GM18511 (cell line): ENCODE measurements at regions not wholly inside any gene's neighbourhood (a gene's known extent, or its start where the extent isn't known, plus 50 kb on each side); places are given as distances from the start of the nearest gene placed in this dataset.
A peak's percentile ranks its signal among the peaks of the same experiment; 100 is the strongest.

Experiments used
- ATAC-seq: cut with Tn5 transposase; IDR thresholded peaks from one replicate; pipeline ENCODE4 v1.9.1; 2021; ENCODE audit warnings: mild to moderate bottlenecking, moderate library complexity; ENCODE audit not compliant: unreplicated experiment

DNA sequence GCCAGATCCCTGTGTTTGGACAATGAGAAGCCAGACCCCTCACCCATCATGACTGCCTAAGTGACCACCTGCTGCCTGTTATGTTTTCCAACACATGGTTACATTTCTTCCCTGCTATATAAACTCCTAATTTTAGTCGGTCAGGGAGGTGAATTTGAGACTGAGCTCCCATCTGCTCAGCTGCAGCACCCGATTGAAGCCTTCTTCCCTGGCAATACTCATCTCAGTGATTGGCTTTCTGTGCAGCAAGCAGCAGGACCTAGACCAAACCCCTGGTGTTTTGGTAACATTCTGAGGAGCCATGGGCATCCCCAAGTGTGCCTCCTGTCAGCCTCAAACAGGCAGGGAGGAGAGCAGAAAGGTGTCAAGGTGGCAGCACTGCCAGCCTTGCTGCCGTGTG, 141.2 kb downstream of the CD8B2 start:
- no peak for ATAC-seq

DNA sequence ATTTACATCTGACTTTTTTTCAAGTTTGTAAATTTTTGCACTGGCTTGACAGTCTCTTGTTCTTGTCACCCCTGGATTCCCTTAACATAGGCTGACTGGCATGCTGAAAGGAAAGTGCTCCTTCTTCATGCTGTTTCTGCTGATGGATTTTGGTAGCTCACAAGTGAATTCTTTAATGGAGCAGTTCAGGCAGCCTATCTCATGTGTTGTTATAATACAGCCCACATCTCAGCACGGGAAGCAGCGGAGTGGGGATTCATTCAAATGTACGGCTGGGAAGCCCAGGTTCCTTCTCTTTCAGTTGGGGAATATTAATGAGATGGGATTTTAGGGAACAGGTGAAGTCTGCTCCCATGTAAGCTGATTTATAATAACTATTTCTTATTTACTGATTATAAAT, 142.8 kb downstream of the CD8B2 start:
- no peak for ATAC-seq

DNA sequence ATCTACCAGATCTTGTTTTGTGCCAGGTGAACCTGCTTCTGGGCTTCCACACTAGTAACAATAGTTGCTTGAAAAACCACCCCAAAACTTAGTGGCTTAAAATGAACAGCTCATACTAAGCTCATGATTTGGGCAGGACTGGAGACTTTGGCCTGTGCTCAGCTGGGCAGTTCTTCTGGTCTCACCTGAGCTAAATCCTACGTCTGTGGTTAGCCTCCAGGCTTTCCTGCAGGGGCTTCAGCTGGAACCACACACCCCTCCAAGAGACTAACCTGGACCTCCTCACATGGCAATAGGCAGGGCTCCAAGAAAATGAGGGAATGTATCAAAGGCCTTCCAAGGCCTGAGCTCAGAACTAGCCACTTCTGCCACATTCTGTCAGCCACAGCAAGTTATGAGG, 144.1 kb downstream of the CD8B2 start:
- ATAC-seq: no peak

DNA sequence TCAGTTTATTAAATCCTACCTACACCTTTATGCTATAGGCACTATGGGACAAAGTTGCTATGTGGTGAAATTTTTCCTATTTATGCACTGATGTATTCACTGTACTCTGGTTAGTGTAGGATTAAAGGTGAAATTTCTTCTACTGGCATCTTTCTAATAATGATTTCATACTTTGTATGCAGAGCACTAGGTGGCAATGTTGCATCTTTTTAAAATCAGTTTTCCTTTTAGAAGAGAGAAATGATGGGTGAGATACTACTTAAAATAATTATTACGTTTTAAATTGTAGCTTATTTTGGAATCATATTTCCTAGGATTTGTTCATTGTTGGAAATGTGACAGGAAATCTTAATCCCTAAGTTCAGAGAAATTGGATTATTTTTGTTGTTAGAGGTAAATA, 150.9 kb downstream of the CD8B2 start:
- ATAC-seq: no peak

DNA sequence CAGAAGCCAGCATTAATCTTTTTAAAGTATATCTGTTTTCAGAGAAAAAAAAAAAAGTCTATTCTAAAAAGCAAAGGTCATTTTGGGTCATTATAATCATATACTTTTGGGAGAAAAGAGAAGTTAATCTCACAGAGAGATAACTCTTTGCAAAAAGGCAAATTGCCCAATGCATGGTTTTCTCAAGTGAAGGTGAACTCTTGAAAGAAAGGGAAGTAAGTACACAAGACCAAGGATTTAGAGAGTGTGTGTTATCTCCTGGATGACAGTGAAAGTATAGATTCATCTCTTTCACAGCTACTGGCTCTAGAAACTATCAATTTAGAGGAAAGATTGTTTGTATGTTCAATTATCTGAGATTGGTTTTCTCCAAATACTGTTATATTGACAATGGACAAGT, 151.4 kb downstream of the CD8B2 start:
- no peak for ATAC-seq

DNA sequence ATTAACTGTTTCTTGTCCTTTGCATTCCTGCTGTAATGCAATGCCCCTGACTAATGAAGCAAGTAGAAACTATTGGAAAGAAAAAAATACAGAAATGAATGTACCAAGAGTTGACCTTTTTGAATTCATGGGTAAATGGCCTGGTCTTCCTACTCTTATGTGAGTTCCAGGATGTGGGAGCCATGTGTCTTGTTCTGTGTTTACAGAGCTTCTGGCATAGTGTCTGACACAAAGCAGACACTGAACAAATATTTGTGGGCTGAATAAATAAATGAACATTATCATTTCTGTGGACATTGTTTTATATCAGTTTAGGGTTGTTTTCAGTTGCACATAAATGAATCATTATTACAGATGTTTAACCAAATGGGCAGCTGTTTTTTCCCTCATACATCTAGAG, 155.5 kb downstream of the CD8B2 start:
- no peak for ATAC-seq

DNA sequence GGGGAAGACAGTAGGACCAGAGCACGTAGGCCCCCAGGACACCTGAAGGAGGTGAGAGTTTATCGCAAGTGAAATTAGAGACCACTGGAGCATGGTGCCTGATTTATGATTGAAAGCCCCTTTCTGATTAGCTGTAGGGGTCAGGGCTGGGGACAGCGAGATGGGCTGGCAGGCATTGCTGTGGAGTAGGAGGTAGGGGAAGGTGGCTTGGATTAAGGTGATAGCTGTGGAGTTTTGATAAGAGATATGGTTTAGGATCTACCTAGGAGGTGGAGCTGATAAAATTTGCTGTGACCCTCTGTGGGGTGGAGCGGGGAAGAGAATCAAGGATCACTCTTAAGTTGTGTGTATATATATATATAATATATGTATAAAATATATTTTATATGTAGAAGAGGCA, 157.5 kb downstream of the CD8B2 start:
- no peak for ATAC-seq

DNA sequence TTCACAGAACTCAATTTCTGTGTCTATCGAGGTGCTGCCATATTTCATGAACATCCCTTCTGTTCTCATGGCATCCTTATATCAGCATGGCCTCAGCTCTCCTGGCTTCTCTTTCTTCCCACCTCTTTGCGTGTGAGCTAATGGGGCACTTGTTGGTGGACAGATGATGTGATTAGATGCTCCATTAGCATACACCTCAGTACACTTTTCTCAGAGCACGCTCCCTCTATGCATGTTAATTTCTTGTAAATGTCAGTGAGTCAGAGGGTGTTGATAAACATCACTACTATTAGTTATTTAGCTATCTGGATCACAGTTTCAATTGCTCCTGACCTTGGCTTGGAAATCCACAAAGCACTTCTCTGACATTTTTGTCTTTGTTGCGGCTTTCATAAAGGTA, 159.4 kb downstream of the CD8B2 start:
- no peak for ATAC-seq

DNA sequence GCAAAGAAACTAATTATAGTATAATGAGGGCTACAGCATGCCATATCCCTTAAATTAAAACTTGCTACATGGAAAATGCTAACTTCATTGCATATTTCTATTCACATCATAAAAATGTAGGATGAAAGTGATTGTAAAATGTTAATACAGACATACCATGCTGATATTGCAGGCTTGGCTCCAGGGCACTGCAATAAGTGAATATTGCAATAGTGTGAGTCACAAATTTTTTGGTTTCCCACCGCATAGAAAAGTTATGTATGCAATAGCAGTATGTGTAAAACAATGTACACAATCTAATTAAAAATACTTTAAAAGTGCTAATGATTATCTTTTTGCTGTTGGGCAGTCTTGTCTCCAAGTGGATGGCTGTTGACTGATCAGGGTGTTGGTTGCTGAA, 162.1 kb downstream of the CD8B2 start:
- no peak for ATAC-seq

DNA sequence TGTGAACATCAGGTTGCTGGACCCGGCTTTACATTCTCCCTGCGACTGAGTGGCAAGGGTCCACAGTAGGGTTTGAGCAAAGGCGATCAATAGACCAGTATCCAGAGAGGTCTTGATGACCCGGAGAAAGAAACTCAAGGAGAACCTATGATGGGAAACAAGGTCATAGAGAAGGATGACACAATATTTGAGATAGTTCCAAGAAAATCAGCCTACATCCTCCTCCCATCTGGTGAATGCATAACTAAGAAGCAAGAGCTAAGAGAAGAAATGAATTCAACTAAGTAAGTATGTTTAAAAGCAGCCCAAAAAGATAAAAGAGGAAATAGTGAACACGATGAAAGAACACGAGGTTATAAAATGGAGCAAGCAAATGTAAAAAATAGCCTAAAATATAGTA, 166.3 kb downstream of the CD8B2 start:
- ATAC-seq: no peak

DNA sequence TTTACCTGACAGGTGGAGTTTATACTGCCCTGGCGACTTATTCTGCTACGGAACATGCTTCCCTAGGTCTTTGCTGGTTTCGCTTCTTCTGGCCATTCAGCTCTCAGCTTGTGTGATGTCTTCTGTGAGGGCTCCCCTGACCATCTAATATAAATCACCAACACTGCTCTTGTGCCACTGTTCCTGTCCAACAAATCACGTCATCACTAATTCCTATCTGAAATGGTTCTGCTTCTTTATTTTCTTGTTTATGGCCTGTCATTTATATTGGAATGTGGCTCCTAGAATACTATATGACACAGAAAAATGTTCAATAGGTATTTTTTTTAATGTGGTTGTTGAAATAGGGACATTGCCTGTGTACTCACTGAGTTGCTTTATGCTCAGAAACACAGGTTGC, 171.5 kb downstream of the CD8B2 start:
- no peak for ATAC-seq

DNA sequence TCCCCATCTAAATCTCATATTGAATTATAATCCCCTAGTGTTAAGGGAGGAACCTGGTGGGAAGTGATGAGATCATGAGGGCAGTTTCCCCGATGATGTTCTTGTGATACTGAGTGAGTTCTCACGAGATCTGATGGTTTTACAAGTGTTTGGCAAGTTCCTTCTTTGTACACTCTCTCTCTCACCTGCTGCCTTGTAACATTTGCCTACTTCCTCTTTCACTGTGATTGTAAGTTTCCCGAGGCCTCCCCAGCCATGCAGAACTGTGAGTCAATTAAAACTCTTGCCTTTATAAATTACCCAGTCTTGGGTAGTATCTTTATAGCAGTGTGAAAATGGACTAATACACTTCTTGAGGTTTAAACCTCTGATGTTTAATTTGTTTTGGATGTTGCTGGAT, 177.5 kb downstream of the CD8B2 start:
- peak; percentile 89 for ATAC-seq

DNA sequence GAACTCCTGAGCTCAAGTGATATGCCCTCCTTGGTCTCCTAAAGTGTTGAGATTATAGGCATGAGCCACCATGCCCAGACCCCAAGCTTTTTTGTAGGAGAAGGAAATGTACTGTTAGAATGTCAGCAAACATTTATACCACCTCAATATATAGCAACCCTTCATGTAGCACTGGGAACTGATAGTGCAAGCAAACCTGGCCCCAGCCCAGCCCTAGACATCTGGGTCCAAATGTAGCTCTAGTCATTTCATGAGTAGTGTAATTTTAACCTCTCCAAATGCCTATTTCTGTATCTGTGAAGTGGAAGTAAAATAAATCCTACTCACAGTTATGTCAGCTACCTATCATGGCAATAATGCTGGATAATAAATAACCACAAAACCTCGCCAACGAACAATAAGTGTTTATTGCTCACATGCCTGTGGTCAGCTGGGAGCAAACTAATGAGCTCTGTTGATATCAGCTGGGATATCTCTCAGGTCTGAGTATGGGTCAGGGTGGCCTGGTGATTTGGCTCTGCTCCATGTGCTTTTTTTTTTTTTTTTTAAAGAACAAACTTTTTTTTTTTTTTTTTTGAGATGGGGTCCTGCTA, 180.4 kb downstream of the CD8B2 start:
- ATAC-seq: no peak

DNA sequence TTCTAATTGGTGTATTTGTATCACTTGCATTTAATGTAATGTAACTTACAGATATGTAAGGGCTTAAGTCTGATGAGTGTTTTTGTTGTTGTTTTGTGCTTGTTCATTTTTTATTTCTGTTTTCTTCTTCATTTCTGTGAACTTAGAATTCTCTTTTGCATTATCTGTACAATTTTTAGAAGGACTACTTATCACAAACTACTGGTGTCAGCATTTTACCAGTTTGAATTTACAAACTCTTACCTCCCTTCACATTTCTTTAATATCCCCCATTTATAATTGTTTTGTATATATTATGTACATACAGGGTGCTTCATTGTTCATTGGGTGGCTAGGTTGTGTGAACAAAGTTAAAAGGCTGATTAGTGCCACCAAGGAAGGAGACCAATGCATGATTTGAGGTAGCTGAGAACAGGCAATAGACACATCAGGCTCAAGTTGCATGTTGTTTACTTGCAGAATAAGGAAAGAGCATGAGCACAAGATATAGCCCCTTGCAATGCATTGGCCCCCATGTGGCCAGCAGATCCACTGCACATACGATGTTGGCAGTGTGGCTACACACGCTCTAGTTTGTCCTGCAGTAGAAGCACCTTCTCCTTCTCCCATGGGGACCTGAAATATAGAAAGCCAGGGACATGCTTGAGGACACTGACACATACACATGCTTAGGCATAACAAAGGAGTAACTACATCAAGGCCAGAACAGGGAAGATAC, 198.2 kb downstream of the CD8B2 start:
- ATAC-seq: no peak

DNA sequence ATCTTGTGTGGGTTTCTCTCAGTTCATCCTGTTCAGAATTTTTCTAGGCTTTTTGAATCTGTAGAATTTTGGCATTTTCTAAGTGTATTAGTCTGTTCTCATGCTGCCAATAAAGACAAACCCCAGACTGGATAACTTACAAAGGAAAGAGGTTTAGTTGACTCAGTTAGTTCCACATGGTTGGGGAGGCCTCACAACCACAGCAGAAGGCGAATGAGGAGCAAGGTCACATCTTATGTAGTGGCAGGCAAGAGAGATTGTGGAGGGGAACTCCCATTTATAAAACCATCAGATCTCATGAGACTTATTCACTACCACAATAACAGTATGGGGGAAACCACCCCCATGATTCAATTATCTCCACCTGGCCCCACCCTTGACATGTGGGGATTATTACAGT, 199.2 kb downstream of the ST6GAL2 start:
- ATAC-seq: no peak

DNA sequence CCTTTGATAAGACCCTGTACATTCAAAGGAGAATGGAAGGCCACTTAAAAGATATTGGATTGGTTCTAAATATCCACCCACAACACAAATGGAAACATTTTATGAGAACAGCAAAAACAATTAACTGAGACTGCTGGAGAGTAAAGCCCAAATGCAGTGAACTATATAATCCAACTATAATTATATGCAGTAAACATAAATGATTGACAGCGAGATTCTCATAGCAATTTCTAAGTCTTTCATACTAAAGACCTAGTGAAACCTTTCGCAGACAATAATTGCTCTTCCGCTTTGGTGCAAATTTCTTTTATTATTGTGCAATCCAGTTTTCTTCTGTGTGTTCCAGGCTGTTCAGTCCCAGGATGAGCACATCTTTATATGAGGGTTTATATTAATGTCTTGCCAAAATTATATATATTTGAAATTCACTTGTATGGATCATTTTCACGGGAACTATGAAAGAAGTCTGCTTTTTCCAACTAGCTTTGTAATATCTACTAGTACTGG, 190.9 kb downstream of the ST6GAL2 start:
- no peak for ATAC-seq

DNA sequence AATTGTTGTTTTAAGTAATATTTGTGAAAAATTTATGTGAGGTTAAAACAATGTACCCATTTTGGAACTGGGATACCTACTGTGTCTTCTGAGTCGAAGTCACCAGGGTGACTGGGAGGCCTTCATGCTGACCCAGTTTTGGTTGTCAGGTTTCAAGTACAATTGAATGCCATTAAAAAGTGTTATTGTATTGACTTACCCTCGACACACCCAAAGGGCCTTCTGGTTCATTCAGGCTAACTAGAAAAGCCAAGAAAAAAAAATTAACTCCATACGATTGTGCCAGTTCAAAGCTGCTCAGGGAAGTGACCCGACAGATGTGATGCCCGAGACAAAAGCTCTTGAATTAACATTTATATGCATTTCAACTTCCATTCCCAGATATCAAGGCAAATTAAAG, 190.0 kb downstream of the ST6GAL2 start:
- no peak for ATAC-seq

DNA sequence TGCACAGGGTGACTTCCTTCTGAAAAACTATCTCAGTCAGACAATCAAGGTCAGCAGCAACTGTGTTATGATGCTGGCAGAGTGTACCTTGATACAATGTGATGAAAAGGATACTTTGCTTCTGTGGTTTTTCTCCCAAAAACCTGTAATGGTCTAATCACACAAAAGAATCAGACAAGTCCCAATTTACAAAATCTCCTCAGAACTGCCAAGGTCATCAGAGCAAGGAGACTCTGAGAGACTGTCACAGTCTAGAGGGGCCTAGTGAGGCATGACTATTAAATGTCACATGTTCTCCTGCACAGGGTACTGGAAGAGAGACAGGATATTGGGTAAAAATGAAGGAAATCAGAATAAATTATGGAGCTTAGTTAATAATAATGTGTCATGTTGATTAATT, 185.4 kb downstream of the ST6GAL2 start:
- ATAC-seq: no peak

DNA sequence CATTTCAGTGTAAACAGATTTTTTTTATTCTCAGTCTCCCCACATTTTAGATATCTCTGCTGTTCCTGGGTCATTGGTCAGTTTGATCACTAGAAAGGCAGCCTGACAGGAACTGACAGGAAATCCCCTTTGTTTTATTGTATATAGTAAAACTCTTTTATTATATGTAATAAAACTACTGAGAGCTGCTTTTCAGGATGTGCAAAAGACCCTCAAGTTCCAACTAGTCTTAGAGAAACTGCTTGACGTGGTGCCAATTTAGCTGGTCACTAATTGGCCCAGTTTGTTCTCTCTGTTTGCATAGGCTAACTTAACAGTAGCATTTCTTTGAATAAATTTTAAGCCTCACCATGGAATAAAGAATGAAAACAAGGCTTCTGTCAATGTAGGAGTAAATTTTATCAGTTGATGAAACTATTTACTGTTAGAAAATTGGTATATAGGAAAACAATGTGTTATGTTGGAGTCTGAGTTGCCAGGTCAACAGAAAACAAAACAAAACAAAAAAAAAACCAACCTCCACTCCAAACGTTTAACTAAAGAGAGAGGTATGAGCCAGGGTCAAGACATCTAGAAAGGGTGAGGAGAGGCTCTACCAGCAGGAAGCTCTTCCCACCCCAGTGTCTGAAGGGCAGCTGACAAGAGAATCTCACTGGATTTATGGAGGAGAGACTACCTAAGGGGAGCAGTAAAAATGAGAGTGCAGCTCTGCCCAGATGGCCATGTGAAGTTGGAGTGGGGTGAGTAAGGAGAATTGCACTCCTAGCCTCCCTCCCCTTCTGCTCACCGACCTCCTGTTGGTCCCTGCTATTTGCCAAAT, 184.6 kb downstream of the ST6GAL2 start:
- no peak for ATAC-seq

DNA sequence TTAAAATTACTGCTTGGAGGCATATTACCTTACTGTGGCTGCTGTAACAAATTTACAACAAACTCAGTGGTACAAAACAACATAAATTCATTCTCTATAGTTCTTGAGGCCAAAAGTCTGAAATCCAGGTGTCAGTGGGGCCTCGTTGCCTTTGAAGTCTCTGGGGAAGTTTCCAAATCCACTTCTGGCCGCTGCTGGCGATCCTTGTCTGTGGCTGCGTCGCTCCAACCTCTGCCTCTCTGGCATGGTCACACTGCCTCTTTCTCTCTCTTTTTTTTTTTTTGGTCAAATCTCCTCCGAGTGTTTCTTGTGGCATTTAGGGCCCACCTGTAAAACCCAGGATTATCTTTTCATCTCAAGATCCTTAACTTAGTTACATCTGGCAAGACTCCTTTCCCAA, 182.8 kb downstream of the ST6GAL2 start:
- no peak for ATAC-seq

DNA sequence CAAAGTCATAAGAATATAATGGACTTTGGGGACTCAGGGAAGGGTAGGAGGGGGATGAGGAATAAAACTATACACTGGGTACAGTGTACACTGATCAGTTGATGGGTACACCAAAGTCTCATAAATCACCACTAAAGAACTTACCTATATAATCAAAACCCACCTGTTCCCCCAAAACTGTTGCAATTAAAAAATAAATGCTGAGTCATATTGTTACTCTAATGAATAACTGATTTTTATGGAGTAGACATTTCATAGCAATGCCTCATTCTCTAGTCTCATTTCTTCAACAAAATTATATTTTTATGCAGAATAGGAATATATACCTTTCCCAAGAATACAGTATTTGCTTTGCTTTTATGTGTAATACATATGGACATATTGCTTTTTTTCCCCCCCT, 181.2 kb downstream of the ST6GAL2 start:
- ATAC-seq: no peak

DNA sequence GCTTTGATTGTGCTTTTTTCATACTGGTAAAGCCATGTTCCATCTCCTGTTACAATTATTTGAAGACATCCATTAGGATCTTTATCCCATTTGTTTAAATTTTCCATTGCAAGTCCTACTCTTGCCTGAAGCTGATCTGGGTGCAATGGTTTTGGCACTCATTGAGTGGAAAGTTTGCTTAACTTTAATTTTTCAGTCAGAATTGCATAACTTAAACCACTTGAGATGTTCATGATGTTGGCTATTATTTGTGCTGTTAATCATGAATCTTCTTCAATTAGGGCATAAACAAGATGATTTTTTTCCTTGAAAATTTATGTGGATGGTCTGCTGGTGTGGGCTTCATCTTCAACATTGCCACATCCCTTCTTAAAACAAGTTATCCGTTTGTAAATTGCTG, 180.1 kb downstream of the ST6GAL2 start:
- no peak for ATAC-seq
